HG03439 (cell line): ENCODE measurements at regions not wholly inside any gene's neighbourhood (a gene's known extent, or its start where the extent isn't known, plus 50 kb on each side); places are given as distances from the start of the nearest gene placed in this dataset.
"Not testable (repeated sequence)": the region's sequence is repeated elsewhere in the genome, so short reads cannot be mapped to it uniquely, and the experiment has no call there.

Experiments used
- ATAC-seq: cut with Tn5 transposase; IDR thresholded peaks from one replicate; pipeline ENCODE4 v1.9.1; 2021; ENCODE audit warnings: mild to moderate bottlenecking, moderate library complexity; ENCODE audit not compliant: unreplicated experiment

DNA sequence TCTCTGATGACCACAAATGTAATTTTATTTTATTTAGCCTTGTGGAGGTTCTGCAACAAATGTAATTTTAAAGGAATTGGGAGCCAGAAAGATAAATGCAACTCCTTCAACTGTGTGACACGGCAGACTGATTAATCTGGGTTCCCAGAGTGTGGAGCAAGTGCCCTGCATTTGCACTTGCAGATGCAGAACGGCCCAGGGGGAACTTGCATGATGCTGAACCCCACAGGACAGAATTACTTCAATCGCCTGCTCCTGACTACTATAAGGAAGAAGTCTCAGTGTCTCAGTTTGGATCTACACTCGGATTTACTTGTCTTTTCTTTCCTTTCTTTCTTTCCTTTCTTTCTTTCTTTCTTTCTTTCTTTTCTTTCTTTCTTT is 107.2 kb upstream of the ACBD5 start:
- not testable (repeated sequence) for ATAC-seq

DNA sequence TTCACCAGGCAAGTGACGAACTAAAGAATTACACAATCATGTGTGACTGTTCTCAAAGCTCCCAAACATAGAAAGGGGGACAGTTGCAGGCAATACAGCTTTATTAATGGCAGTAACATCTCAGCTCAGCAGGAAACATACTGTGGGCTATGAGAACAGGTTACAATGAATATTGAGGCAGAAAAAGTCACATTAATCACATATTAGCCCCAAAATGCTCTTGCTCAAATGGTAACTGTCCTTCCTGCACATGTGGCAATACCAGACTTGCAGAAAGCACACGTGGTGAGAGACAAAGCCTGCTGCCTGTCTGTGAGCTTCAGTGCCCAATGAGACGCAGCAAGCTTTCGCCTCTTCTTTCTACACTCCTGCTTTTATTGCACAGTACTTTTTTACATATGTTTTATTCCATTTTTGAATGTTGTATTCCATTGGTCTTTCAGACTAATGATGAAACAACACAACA is 104.9 kb upstream of the ACBD5 start:
- ATAC-seq, result peak; percentile 57

DNA sequence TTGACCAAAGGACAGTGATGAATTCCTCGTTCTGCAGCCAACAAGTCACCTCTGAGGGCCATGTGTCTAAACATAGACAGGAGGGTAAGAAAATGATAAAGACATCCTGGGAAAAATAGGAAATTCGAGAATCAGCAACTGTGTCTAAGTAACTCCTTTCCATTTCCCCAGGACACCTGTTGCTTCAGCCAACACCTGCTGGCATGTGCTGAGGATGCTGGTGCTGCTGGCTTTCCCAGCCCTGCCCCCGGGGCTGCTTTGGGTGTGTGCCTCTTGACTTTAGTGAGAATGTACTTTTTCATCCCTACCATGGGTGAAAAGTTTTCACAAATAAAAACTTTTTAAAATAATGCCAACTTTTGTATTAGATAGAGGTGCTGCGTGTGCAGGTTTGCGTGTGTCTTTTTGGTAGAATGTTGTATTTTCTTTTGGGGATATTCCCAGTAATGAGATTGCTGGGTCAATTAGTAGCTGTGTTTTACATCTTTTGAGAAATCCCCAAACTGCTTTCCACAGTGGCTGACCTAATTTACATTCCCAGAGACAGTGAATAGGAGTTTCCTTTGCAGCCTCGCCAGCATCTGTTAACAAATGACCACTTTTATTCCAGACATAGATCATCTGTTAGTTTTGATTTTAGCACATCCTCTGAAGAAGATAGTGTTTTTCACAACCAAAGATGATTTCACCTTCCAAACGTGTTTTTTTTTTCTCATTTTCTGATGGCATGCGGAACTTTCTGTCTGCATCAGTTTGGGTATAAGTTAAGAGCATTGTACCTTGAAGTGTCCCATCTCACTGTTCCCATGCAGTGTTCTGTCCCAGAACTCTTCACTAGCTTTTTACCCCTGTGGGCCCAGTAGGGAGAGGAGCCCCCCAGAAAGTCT is 104.2 kb upstream of the ACBD5 start:
- ATAC-seq, result peak; percentile 46

DNA sequence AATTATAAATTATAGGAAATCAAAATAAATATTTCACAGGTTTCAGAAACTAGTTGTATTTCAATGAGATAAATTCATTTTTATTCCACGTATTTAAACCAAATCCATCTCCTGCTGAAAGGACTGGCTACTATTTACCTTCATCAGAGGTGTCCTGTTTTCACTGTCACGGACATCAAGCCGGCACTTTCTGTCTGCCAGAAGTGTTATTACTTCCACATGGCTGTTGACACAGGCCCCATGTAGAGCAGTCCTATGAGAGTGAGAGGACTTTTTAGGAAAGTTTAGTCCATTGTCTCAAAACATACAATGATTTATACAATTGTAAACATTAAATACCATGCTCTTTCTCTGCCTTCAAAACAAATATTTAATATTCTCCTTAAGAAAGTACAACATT is 100.4 kb upstream of the ACBD5 start:
- ATAC-seq, result no peak

DNA sequence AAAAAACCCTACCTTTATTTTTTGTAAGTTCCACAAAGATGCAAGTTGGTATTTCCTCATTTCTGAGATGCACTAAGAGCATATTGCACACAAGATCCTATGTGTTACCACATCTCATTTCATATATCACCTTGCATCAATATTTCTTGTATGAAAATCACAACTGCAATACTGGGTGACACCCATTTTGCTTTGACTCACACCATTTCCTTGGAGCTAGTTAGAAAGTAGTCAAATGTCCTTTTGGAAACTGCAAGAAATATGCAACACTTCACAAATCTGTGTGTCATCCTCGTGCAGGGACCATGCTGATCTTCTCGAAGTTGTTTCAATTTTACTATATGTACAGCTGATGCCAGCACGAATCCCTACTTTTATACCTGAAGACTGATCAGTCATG is 94.6 kb upstream of the ACBD5 start:
- ATAC-seq, result not testable (repeated sequence)

DNA sequence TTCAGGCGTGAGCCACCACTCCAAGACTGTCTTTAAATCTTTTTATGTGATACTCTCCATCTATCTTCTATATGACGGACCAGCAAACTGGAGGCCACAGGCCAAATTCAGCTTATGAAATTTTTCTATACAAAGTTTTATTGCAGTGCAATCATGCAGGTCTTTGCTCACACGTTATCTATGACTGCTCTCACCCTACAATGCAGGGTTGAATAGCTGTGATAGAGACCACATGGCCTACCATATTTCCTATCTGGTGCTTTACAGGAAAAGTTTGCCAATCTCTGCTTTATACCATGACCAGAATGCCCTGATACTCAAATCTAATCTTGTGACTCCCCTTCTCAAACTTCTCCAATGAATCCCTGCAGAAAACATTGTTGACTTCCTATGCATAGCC is 89.5 kb upstream of the ACBD5 start:
- ATAC-seq, result no peak

DNA sequence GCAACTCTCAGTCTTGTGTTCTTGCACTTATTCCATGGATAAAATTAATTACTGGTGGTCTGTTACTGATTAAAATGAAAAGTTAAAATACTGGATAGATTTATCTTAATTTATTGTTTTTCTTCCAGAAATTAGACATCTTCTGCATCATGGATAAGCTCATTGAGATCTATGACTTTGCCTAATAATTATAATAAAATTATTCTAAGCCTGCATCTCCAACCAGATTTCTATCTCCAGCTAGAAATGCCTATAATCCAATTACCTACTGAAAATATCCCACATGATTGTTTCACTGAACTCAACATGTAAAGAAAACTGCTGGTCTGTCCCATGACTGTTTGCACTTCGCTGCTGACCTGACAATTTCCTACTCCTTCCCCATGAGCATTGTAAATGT is 88.3 kb upstream of the ACBD5 start:
- no peak for ATAC-seq

DNA sequence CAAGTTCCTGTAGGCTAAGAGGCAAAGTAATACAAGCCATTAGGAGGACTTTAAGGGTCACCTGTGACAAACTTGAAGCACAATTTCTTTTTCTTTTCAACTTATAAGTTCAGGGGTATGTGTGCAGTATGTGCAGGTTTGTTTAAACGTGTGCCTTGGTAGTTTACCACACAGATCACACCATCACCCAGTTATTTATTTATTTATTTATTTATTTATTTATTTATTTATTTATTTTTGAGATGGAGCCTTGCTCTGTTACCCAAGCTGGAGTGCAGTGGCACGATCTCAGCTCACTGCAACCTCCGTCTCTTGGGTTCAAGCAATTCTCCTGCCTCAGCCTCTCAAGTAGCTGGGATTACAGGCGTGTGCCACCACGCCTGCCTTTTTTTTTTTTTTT is 86.2 kb upstream of the ACBD5 start:
- ATAC-seq, result not testable (repeated sequence)

DNA sequence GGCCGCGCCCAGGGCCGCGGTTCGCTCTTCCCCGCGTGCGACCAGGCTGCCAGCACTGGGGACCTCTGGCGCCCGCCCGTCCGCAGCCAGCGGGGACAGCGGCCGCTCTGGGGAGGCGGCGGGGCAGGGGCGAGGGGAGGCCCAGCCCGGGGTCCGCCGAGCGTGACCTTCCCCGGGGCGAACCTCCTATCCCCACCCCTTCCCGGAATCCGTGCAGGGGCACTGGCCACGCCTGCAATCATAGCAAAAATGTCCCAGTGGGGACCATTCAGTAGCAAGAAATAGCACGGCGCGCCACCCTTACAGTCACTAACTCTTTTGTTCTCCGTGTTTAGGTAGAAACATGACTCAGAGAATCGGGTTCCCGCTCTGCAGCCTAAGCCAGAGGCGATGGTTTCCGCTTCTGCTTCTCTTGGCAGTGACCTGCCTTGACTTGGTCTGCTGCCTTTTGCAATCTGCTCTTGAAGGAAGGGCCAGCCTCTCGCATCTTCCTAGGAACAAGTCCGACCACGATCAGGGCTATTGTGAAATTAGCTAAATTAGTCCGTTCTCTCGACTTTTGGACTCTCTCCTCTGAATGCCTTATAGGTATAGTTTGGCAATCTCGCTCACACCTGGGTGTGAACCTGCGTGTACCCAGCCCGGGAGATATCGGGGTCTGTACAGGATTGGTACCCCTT is 79.3 kb upstream of the ACBD5 start:
- ATAC-seq, result peak; percentile 55

DNA sequence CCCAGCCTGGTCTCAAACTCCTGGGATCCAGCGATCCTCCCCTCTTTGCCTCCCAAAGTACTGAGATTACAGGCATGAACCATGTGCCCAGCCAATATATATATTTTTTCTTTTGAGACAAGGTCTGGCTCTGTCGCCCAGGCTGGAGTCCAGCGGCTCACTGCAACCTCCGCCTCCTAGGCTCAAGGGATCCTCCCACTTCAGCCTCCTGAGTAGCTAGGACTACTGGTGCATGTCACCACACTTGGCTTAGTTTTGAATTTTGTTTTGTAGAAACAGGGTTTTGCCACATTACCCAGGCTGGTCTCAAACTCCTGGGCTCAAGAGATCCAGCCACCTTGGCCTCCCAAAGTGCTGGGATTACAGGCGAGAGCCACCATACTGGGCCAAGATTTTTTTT is 78.5 kb upstream of the ACBD5 start:
- not testable (repeated sequence) for ATAC-seq

DNA sequence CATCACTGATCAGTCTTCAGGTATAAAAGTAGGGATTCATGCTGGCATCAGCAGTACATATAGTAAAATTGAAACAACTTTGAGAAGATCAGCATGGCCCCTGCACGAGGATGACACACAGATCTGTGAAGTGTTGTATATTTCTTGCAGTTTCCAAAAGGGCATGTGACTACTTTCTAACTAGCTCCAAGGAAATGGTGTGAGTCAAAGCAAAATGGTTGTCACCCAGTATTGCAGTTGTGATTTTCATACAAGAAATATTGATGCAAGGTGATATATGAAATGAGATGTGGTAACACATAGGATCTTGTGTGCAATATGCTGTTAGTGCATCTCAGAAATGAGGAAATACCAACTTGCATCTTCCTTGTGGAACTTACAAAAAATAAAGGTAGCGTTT is 74.5 kb upstream of the ACBD5 start:
- ATAC-seq, result not testable (repeated sequence)

DNA sequence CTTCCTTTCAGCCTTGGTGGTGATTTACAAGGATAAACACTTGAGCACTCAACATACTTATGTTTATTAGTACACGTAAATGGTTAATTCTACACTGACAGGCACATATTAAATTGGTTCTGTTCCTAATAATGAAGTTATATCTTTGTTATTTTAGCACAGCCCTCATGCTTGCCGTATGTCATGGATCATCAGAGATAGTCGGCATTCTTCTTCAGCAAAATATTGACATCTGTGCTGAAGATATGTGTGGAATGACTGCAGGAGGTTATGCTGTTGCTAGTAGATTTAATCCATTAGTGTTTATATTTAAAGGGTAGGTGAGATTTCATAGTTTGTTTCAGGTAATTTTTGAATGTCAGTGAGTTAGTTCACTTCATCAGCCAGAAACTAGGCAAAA is 73.0 kb upstream of the ACBD5 start:
- ATAC-seq, result not testable (repeated sequence)

DNA sequence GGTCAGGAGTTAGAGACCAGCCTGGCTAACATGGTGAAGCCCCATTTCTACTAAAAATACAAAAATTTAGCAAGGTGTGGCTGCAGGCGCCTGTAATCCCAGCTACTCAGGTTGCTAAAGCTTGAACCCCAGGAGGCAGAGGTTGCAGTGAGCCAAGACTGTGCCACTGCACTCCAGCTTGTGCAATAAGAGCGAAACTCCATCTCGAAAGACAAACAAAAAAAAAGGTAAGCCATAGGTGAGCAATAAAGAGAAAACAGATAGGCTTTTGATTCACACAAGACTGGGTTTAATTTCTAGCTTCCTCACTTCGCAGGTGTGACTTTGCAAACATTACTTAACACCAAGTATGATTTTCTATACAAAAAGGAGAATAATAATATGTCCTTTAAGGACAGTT is 72.3 kb upstream of the ACBD5 start:
- no peak for ATAC-seq

DNA sequence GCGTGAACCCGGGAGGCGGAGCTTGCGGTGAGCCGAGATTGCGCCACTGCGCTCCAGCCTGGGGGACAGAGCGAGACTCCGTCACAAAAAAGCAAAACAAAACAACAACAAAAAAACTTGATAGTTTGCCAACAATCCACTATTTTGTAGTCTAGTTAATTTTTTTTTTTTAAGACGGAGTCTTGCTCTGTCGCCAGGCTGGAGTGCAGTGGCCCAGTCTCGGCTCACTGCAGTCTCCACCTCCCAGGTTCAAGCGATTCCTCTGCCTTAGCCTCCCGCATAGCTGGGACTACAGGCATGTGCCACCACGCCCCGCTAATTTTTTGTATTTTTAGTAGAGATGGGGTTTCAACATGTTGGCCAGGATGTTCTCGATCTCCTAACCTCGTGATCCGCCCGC is 71.2 kb upstream of the ACBD5 start:
- not testable (repeated sequence) for ATAC-seq

DNA sequence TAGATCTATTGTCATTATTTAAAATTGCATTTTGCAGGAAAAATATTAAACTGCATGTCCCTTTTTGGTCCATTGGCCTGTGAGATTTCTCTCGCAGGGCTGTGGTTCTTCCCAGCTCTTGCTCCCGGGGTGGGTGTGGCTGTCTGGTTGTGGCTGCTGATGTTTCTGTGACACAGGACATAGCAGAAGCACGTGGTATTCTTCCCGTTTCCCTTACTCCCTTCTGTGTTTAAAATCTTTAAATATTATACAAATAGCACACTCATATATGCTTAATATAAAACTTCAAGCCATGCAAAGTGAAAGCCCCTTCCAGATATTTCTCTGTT is 57.9 kb upstream of the ACBD5 start:
- ATAC-seq, result not testable (repeated sequence)

DNA sequence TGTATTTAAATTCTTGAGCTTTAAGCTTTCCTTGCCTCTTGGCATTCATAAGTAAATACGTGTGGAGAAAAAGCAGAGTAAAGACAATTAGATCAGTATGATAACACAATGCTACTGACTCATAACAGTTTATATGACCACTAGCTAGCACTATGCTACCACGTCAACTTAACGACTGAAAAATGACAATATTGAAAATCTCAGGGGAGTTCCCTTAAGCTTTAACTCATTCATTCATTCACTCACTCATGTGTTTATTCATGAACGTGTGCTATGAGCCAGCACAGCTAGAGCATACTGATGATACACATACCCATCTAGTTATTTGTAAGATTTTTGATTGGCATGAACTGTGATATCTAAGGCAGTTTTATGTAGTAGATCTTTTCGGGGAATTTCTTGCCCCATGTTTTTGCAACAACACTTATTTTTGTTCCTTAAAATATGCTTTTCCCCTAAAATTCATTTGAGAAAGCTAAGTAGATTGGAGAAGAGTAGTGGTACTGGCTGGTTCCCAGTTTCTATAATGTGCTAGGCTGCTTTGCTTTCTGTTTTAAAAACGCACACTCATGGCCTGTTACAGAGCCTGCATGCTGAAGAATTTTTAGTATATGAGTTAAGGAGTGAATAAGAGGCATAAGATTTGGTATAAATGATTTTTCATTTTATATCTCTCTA is 57.4 kb upstream of the ACBD5 start:
- ATAC-seq, result no peak

DNA sequence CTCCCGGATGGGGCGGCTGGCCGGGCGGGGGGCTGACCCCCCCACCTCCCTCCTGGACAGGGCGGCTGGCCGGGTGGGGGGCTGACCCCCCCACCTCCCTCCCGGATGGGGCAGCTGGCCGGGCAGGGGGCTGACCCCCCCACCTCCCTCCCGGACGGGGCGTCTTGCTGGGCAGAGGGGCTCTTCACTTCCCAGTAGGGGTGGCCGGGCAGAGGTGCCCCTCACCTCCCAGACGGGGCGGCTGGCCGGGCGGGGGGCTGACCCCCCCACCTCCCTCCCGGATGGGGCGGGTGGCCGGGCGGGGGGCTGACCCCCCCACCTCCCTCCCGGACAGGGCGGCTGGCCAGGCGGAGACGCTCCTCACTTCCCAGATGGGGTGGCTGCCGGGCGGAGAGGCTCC is 55.7 kb upstream of the ACBD5 start:
- not testable (repeated sequence) for ATAC-seq

DNA sequence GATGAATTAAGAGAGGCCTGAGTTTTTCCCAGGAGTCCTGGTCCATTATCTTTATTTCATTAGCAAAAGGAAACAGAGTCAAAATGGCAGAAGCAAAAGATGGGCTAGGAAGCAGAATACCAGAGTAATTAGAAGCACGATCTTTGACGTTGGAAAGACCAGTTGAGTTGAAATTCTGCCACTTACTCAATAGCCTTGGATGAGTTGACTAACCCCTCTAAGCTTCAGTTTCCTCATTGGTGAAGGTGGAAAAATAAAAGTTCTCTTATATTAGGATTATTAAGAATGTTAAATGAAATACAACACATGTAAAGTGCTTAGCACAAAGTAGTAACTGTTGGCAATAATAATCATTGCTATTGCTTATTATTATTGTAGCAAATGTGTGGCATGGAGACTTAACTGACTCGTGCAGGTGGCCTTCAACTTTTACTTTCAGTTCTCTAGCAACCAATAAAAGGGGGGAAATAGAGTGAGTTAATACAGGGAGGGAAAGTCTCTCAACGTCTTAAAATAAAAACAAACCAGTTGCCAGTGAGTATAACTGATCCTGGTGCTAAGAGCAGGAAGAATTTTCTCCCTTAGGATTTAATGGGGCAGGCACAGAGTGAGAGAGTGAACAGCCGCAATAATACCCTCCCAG is 50.8 kb upstream of the ACBD5 start:
- not testable (repeated sequence) for ATAC-seq
